ENCODE measurements at regions not wholly inside any gene's neighbourhood (a gene's known extent, or its start where the extent isn't known, plus 50 kb on each side); places are given as distances from the start of the nearest gene placed in this dataset.

GRCh38 chr2:109724533-109725460 is 69.3 kb upstream of the RGPD5 start:
- Histone ChIP-seq H3K27ac (ENCODE audit: extremely low read depth, low read depth, low read length) (no peak overlapping the region), H3K4me1 (ENCODE audit: control insufficient read depth, insufficient read depth, low read length) (no peaks in the 10 kb centered on the region), H3K4me3 (ENCODE audit: low read depth, low read length) (no peak overlapping the region), H3K9me3 (ENCODE audit: control insufficient read depth, insufficient read depth, low read depth, low read length) (no peaks in the 10 kb centered on the region), H3K36me3 (ENCODE audit: control insufficient read depth in 2 of 2, insufficient read depth in 1 of 2, low read length in 2 of 2) (no peaks in the 10 kb centered on the region)
- no peak for TF ChIP-seq ZNF239 (tag by site-specific recombination; IDR thresholded peaks at IDR 0.05)
- no peak for TF ChIP-seq INSM2 (tag by site-specific recombination; IDR thresholded peaks at IDR 0.05)
- no peak for TF ChIP-seq ZNF366 (tag by site-specific recombination; conservative IDR thresholded peaks at IDR 0.05)
- no peak for TF ChIP-seq ZNF600 (tag by site-specific recombination; IDR thresholded peaks at IDR 0.05)
- no peak for TF ChIP-seq ZNF202 (tag by site-specific recombination; IDR thresholded peaks at IDR 0.05; ENCODE audit: borderline replicate concordance)
- no peak for TF ChIP-seq ZNF10 (tag by site-specific recombination; IDR thresholded peaks at IDR 0.05)
- no peak for TF ChIP-seq ZNF777 (tag by site-specific recombination; IDR thresholded peaks at IDR 0.05; ENCODE audit: borderline replicate concordance)
- no peak for TF ChIP-seq ZNF157 (tag by site-specific recombination; IDR thresholded peaks at IDR 0.05)
- no peak for TF ChIP-seq WT1 (tag by site-specific recombination; IDR thresholded peaks at IDR 0.05)
- TF ChIP-seq ZNF654 (tag by site-specific recombination; IDR thresholded peaks at IDR 0.05; ENCODE audit: low read depth): no peak
- no peak for TF ChIP-seq ZNF324 (tag by site-specific recombination; IDR thresholded peaks at IDR 0.05)
- no peak for TF ChIP-seq BCL11A (tag by site-specific recombination; IDR thresholded peaks at IDR 0.05; ENCODE audit: low read depth)
- CTCF ChIA-PET: no interaction called here
- POLR2A ChIA-PET: no interaction called here

GRCh38 chr2:109726379-109727270 is 67.5 kb upstream of the RGPD5 start:
- POLR2A ChIA-PET: no interaction called here

More at GRCh38 chr2:109726379-109727270, 67.5 kb upstream of the RGPD5 start:
- no peaks in the 10 kb centered on the region for H3K36me3 ChIP-seq (ENCODE audit: control insufficient read depth in 2 of 2, insufficient read depth in 1 of 2, low read length in 2 of 2)
- no peaks in the 10 kb centered on the region for H3K4me1 ChIP-seq (ENCODE audit: control insufficient read depth, insufficient read depth, low read length)
- no peaks in the 10 kb centered on the region for H3K9me3 ChIP-seq (ENCODE audit: control insufficient read depth, insufficient read depth, low read depth, low read length)
- CTCF ChIA-PET: interaction anchor here (0.6 to 4.9 kb wide), 2 partner anchors 181 to 282 kb away, joined by 5 to 18 read pairs; no protein-coding TSS in a partner anchor
- TF ChIP-seq ZIC2 (tag by site-specific recombination; IDR thresholded peaks at IDR 0.05) (peak; percentile 24; the same call in 1 of the 2 replicates), ZNF280D (tag by site-specific recombination; IDR thresholded peaks at IDR 0.05) (no peak)
- no peak overlapping the region for H3K4me3 ChIP-seq (ENCODE audit: low read depth, low read length)
- no peak overlapping the region for H3K27ac ChIP-seq (ENCODE audit: extremely low read depth, low read depth, low read length)

All from HEK293 (cell line).